Stimulated activated CD8-positive, alpha-beta memory T cell treated with anti-CD3 and anti-CD28 coated beads, Interleukin-7, amount 100 ng/mL, for 4 hours (primary cell): ENCODE measurements at regions not wholly inside any gene's neighbourhood (a gene's known extent, or its start where the extent isn't known, plus 50 kb on each side); places are given as distances from the start of the nearest gene placed in this dataset.

Experiments
- DNase-seq, 2 donors: peaks; one replicate each; pipeline ENCODE4 v3.0.0-alpha.2; 2020; ENCODE audit warnings: low read depth in 2 of 2

- DNase-seq = no peak
Observed at GRCh38 chr1:201686714-201687455, 142.1 kb upstream of the IPO9 start.

DNA sequence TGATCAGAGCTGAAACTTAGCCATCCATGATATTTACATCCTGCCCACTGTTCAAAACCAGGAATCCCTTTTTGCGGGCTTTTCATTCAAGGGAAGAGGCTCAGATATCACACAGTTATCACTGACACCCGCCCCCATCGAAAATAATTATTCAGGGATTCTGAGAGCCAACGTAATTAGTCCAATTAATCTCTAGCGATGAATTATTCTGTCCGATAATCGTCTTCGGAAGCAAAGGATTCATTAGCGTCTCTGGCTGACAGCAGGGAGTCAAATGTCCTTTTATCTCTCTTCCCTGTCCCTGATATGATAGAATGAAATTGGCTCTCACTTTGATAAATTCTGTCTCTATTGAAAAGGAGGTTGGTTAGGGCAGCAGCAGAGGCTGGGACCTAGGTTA is 140.4 kb upstream of the IPO9 start:
- DNase-seq = no peak

DNA sequence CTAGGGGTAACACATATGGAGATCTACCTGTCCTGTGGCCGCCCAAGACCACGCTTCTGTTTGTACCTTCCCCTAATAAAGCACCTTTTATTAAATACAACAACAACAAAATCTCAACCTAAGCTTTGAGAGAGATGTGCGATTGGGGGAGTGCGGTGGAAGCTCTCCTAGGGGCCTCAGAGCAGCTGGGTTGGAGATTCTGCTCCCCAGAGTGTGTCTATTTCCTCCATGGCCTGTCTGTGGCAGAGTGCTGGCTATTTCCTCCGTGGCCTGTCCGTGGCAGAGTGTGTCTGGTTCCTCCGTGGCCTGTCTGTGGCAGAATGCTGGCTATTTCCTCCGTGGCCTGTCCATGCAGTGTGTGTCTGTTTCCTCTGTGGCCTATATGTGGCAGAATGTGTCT is 139.3 kb upstream of the IPO9 start:
- no peak for DNase-seq

DNA sequence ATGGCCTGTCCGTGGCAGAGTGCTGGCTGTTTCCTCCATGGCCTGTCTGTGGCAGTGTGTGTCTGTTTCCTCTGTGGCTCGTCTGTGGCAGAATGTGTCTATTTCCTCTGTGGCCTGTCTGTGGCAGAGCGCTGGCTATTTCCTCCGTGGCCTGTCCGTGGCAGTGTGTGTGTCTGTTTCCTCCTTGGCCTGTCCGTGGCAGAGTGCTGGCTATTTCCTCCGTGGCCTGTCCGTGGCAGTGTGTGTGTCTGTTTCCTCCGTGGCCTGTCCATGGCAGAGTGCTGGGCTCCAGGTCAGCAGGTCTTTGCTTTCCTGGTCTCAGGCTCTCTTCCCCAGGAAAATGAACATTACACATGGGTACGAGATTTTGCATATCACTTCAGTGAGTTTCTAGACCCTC is 138.4 kb upstream of the IPO9 start:
- no peak for DNase-seq

DNA sequence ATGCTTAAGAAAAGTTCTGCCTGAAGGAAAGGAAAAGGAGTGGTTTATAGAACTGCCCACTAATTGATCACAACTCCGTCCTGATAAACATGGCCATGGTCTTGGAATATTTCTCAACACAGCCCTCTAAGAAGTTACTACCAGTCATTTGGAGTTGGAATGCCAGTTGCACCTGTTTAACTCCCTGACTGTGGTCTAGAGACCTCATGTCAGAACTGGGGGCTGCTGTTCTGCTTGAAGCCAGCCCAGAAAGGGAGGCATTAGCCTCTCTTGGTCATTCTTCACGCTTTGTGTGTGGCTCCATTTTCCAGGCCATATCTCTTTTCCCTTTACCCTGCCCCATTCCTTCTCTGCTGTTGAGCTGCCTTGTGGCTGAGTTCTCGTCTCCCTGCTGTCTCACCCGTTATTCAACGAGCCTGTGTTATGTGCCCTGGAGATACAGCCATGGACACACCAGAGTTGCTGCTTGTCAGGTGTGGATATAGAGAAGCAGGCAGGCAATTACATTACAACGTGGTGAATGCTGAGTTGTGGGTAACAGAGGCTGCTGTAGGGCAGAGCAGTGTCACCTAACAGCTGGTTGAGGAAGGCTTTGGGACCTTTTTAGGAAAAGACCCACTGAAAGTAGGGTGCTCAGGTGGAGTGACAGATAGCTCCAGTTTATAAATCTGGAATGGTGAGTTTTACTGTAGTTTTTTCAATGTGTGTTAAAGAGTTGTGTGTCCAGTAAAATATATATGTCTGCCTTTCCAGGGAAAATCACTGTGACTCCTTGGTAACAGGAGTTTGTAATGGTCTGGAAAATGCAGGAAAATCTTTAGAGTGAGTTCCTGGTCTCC is 137.0 kb upstream of the IPO9 start:
- no peak for DNase-seq

DNA sequence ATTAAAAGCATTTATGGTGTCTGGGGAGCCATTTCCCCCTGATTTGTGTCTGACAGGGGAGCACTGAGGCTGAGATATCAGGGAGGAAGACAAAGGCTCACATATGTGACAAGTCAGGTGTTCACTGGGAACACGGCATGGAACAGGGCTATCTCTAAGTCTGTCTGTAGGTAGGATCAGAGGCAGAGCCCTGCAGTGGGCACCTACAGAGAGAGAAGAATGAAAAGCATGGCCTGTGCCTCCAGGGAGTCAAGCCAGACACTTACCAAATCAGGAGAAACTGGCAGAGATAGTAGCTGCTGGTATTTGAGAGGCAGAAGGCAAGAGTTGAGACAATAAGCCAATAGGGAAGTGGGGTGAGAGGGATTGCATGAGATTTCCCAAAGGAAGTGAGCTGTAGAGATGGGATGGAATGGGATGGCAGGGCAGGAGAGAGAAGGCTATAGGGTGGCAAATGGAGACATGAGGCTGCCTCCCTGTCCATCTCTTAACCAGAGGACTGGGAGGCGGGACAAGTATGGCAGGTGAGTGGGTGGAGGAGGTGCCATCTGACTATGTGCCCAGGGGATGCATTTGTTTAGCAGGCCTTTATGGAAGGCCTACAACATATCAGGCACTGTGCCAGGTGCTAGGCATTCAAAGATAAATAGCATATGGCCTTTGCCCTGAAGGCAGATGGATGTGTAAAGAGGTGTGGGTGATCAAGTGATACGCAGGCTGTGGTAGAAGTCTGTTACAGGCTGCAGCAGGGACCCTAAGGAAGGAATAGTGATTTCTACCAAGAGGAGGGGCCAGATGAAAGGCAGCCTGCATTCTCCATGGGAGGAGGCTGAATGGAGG is 136.2 kb upstream of the IPO9 start:
- DNase-seq = no peak

DNA sequence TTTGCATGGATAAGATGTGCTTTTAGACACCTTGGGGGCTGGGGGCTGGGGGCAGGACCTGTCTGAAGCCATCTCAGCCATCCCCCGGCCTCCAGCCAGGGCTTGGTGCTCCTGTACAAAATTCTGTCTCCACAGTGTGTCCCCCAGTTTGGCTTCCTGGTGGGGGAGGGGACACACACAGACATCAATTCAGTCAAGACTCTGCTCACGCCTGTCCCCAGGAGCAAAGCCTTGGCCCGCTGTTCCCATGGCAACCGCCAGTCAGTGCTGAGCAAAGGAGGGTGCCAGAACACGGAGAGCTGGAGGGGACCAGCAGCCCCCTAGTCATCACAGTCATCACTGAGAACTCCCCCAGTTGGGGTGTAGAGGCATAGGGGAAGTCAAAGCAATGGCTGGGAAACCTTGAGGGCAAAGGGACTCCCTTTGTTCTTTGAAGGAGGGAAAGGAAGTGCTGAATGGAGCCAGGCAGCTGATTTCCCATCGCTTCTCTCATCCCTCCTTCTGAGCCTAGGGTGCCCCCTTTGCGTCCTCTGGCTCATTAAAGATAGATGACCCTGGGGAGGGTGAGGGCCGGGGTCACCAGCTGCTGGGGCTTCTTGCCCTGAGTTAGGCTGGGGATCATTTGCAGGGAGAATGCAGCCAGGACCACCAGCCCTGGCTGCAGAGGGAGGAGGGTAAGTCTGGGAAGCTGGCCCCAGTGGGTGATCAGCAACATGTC is 134.9 kb upstream of the IPO9 start:
- no peak for DNase-seq

GRCh38 chr1:201694608-201695335 is 134.2 kb upstream of the IPO9 start:
- DNase-seq = no peak

DNA sequence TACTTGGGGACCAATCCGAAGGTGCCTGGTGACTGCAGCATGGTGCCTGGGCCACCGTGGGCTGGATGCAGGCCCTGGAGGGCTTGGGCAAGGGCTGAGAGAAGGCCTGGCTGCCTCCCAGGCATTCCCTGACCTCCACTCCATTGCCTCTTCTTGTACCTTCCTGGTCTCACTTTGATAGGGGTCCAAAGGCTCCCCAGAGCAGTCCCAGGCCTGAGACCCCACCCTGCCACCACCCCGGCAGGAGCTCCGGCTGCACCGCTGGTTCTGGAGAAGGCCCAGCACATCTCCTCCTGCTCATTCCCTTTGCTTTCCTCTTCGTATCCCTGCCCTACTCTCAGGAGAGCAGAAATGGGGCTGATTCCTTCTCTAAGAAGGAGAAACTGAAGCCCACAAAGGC is 133.3 kb upstream of the IPO9 start:
- no peak for DNase-seq

DNA sequence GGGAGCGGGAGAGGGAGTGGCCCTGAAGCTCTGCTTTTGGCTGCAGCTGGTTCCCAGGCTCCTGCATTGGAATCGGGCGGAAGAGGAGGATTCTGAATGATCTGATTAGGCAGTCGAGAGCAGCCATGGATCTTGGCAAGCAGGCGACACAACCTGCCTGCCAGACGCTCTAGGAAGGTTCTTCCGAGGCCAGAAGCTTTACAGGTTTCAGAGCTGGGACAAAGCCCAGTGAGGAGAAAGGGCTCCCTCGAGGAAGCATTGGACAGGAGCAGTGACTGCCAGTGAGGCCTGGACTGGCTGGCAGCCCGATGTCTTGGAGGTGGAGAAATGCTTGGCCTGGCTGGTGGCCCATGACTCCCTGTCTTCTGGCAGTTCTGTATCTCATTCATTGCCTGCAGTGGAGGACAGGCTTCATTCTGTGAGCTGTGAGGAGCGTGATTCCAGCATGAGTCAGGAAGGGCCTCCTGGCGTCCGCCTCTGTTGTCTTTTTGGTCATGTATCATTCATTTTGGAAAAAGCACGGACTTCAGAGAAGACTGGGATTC is 132.7 kb upstream of the IPO9 start:
- no peak for DNase-seq

DNA sequence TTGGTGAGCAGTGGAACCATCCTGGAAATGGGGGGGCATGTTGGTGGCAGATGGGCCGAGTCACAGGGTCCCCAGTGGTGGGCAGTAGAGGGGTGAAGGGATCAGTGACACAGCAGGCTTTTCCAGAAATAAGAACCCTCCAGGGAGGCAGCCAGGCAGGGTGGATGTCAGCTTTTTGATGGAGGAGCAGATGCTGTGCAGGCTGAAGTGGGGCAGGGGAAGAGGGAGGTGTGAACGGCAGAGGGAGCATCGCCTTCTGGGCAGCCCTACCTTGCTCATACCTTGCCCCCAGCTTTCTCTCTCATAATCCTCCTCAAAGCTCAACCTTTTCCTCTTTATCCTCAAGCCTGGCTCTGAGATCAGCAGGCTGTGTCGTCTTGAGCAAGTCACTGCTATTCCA is 131.8 kb upstream of the IPO9 start:
- no peak for DNase-seq

DNA sequence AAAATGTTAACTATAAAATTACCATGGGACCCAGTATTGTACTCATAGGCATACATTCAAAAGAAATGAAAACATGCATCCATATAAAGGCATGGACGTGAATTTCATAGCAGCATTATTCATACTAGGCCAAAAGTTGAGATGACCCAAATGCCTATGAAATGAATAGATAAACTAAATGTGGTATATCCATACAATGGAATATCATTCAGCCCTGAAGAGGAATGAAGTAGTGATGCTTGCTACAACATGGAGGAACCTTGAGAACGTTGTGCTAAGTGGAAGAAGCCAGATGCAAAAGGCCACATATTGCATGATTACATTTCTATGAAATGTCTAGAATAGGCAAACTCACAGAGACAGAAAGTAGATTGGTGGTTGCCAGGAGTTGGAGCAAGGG is 127.1 kb upstream of the IPO9 start:
- no peak for DNase-seq

- DNase-seq = no peak
Observed at GRCh38 chr1:201702936-201703335, 126.0 kb upstream of the IPO9 start.

DNA sequence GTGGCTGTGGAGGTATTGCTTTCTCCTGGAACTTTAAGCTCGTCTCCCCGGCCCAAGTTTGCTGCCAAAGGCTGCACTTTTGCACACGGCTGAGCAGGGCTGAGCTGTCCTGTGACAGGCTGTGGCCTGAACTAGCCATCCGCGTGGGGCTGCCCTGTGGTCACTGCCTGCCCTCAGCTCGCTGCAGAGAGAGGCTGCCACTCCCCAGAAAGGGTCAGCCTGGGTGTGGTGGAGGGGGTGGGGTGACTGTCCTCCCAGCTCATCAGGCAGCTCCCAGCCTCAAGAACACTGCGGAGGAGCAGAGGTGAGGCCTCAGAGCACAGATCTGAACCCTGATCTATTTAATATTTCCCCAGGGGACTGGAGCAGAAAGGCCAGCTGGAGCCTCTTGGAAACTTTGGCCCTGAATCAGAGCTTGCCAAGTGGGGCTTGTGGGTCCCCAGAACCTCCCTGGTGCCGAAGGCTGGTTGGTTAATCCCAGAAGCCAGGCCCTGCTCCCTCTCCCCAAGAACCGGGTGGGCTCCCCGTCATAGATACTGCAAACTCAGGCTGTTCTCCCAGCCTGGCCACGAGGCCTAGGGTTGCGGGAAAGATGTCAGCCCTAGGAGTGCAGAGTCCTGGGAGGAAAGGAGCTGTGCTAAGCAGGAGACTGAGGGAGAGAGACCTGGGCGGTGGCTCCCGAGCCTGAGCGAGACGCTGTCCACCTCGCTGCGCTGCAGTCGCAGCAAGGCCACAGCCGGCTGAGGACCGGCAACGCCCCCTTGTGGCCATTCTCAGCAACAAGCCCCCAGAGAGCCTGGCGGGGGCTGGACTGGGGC is 125.1 kb upstream of the IPO9 start:
- DNase-seq = peak in 1 of 2 donors; percentile 30

DNA sequence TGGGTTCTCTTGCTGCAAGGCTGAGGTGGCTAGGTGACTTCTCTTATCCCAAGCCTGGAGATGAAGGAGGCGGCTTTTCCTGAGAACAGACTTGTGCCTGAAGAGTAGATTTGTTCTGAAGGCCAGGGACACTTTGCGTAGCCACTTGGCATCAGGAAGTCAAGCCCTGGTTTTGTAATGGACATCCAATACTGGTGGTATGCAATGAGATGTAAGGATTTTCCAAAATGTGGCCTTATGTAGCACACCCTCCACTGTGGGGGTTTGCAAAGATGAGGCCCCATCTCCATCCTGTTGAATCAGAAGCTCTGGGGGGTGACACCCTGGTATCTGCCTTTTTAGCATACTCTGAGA is 124.5 kb upstream of the IPO9 start:
- no peak for DNase-seq

GRCh38 chr1:201705389-201705788 is 123.6 kb upstream of the IPO9 start:
- no peak for DNase-seq

DNA sequence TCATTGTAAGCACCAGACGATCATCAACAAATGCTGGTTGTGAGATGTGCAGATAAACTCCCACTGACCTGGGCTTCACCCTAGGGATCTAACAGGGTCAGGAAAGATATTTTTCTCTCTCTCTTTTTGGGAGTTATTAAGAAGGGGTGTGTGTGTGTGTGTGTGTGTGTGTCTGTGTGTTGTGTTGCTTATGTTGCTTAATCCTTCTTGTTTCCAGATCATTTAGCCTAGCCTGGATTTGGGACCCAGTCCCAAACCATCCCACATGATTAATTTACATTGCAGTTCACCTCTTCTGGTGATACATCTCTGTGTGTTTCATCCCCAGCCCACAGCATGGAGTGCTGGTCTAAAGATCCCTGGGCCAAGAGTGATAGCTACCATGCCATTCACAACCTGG is 122.8 kb upstream of the IPO9 start:
- no peak for DNase-seq

DNA sequence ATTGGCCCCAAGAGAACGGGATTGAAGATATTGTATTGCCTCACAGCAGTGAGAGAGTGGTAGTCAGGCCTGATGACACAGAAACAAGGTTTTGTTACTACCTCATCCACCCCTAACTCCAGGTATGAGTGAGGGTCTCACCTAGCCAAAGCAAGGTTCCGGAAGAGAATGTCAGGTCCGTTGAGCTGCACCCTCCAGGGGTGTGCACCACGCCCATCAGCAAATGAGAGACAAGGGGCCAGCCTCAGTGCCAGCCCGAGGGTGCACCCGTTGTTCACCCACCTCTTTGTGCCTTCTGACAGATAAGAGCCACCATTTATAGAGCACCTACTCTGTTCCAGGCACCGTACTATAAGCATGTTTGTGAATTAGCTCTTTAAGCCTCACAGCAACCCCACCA is 121.9 kb upstream of the IPO9 start:
- no peak for DNase-seq

DNA sequence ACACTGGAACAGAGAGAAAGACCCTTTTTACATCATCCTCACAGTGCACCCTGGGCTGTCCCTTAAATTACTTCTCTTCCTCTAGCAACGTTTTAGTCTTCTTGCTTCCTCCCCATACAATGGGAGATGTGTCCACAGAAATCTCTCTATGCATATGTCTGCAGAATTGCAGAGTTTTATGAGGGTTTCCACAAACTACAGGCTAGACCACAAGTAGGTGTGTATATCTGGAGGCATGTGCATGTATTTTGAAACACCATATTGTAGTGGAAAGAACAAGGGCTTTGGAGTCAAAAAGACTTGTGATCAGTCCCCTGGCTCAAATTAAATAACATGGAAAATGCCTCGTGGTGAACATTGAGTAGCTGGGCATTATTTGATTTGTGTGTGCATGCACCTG is 121.3 kb upstream of the IPO9 start:
- DNase-seq = no peak

DNA sequence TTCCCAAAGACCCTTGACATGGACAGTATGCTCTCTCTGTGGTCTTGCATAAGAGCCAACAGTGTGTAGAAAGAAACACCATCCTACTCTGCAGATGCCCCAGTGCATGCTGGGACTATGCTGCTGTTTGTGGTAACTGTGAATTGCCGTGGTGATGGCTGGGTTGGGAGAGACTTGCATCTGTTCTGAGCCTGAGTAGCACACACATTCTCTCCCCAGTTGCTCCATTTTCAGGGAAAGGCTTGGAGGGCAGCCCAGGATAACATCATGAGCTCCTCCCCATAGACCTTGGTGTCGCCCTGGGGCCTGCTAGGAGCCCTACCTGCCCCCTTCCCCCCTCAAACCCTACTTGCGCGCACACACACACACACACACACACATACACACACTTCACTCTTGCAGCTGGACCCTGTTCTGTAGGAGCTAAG is 120.9 kb upstream of the IPO9 start:
- DNase-seq = no peak
